ENCODE measurements at regions not wholly inside any gene's neighbourhood (a gene's known extent, or its start where the extent isn't known, plus 50 kb on each side); places are given as distances from the start of the nearest gene placed in this dataset.
A peak's percentile ranks its signal among the peaks of the same experiment; 100 is the strongest.

DNA sequence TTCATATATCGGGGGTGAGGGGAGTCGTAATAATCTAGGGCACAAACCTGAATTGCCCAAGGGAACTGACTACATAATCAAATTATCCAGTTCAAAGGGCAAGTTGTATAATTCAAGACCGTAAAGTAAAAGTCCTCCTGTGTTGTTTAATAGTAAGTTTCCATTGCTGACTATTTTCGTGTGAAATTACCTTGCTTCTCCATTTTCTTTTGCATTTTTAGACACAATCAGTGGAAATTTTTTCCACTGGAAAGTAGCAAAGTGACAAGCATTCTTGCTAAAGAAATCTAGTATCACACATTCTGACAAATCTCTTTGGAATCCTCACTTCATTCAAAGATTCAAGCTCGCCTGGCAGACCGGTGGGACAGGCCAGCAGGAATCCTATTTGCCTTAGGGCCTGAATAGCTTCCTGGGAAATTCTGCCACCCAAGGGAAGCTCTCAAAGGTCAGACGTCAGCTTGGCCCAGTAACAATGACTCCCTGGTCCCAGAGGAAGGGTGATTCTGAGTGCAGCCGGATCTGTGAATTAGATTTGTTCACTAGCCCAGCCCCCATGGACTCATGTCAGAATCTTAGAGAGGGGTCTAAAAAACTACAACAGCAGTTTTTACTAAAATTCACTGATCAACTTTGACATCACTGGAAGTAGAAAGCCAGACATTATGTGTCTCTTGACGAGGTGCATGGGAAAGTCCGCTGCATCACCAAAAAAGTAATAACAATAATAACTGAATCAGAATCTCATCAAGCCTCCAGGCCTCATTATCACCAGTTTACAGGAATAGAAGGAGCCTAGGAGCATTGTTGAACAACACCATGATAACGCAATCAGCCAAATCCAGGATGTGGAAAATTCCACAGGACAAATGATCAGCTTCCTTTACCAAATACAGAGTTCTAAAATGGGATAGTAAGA lies 161.0 kb downstream of the SKIDA1 start:
- TF ChIP-seq, protein P1, sequence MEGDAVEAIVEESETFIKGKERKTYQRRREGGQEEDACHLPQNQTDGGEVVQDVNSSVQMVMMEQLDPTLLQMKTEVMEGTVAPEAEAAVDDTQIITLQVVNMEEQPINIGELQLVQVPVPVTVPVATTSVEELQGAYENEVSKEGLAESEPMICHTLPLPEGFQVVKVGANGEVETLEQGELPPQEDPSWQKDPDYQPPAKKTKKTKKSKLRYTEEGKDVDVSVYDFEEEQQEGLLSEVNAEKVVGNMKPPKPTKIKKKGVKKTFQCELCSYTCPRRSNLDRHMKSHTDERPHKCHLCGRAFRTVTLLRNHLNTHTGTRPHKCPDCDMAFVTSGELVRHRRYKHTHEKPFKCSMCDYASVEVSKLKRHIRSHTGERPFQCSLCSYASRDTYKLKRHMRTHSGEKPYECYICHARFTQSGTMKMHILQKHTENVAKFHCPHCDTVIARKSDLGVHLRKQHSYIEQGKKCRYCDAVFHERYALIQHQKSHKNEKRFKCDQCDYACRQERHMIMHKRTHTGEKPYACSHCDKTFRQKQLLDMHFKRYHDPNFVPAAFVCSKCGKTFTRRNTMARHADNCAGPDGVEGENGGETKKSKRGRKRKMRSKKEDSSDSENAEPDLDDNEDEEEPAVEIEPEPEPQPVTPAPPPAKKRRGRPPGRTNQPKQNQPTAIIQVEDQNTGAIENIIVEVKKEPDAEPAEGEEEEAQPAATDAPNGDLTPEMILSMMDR (IDR thresholded peaks at IDR 0.05; ENCODE audit: extremely low read depth, low read depth, low read length): no peak
- no peaks in the 10 kb centered on the region for H3K36me3 ChIP-seq (ENCODE audit: insufficient read depth, low read length)
- H3K27ac ChIP-seq (ENCODE audit: low read depth, low read length): peak overlapping the region; percentile 71

DNA sequence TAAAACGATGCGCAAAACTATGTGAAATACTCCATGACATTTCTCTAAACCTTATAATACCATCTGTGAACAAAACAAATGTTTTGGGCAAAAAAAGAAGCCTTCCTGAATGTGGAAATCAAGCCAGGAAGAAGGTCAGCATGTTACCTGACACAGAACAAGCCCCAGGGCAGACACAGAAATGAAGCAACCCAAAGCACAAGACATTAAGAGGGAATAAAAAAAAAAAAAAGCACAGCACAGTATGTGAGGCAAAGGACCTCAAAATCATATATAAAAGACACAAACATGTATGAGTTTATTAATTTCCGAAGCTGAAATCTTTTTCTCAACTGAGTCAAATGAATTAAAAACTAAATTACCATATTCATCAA lies 161.8 kb downstream of the SKIDA1 start:
- Histone ChIP-seq H3K4me2 (ENCODE audit: insufficient read depth, low read length) (no peak overlapping the region), H3K4me1 (ENCODE audit: insufficient read depth, low read length) (peaks cover 24% of the 10 kb centered on the region), H3K79me2 (ENCODE audit: insufficient read depth, low read length) (no peaks in the 10 kb centered on the region), H3K27me3 (ENCODE audit: insufficient read depth, low read length) (no peaks in the 10 kb centered on the region), H3K27ac (ENCODE audit: low read depth, low read length) (peak overlapping the region; percentile 19), H3K36me3 (ENCODE audit: insufficient read depth, low read length) (no peaks in the 10 kb centered on the region), H4K20me1 (ENCODE audit: insufficient read depth, low read length) (no peaks in the 10 kb centered on the region), H2AFZ (ENCODE audit: low read length) (no peak overlapping the region), H3K9me3 (ENCODE audit: low read depth, low read length) (no peaks in the 10 kb centered on the region), H3K4me3 (ENCODE audit: insufficient read depth, low read length) (no peak overlapping the region)
- TF ChIP-seq, protein P1 (IDR thresholded peaks at IDR 0.05; ENCODE audit: extremely low read depth, low read depth, low read length): no peak
- no peak for DNase-seq (ENCODE audit: insufficient read length, low spot score, missing footprints)

More for the DNA sequence above, 161.0 kb downstream of the SKIDA1 start:
- Histone ChIP-seq H3K79me2 (ENCODE audit: insufficient read depth, low read length) (no peaks in the 10 kb centered on the region), H3K27me3 (ENCODE audit: insufficient read depth, low read length) (no peaks in the 10 kb centered on the region), H3K9me3 (ENCODE audit: low read depth, low read length) (no peaks in the 10 kb centered on the region), H4K20me1 (ENCODE audit: insufficient read depth, low read length) (no peaks in the 10 kb centered on the region), H2AFZ (ENCODE audit: low read length) (peak overlapping the region; percentile 7), H3K4me2 (ENCODE audit: insufficient read depth, low read length) (peak overlapping the region; percentile 4), H3K4me3 (ENCODE audit: insufficient read depth, low read length) (no peak overlapping the region), H3K4me1 (ENCODE audit: insufficient read depth, low read length) (peaks cover 24% of the 10 kb centered on the region)
- peak; percentile 69 for DNase-seq (ENCODE audit: insufficient read length, low spot score, missing footprints)

DNA sequence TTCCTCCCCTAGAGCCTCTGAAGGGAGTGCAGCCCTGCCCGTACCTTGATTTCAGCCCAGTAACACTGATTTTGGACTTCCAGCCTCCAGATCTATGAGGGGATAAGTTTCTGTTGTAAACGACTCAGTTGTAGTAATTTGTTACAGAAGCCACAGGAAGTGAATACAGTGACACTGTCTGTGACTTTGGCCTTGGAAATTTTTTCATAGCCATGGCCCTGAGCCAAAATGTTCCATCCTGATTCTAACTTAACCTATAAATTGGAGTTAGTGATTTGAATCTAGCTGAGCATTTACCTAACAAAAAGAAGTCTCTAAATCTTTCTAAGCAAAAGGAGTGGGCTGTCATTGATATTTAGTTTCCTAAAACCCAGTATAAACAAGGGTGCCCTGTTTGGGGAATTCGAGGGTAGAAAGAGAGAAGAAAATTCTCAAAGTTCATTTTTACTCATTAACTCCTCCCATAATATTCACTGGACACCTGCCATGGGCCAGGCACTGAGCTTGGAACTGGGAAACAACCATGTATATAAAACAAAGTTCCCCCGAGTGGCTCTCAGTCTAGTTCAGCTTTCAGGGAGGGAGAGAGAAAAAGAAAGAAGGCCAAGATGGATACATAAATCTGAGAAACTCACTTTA lies 162.3 kb downstream of the SKIDA1 start:
- Histone ChIP-seq H2AFZ (ENCODE audit: low read length) (no peak overlapping the region), H4K20me1 (ENCODE audit: insufficient read depth, low read length) (no peaks in the 10 kb centered on the region), H3K4me2 (ENCODE audit: insufficient read depth, low read length) (no peak overlapping the region), H3K4me3 (ENCODE audit: insufficient read depth, low read length) (no peak overlapping the region), H3K4me1 (ENCODE audit: insufficient read depth, low read length) (peaks cover 24% of the 10 kb centered on the region), H3K27ac (ENCODE audit: low read depth, low read length) (peak overlapping the region; percentile 19), H3K36me3 (ENCODE audit: insufficient read depth, low read length) (no peaks in the 10 kb centered on the region), H3K9me3 (ENCODE audit: low read depth, low read length) (no peaks in the 10 kb centered on the region), H3K79me2 (ENCODE audit: insufficient read depth, low read length) (no peaks in the 10 kb centered on the region), H3K27me3 (ENCODE audit: insufficient read depth, low read length) (no peaks in the 10 kb centered on the region)
- TF ChIP-seq, protein P1 (IDR thresholded peaks at IDR 0.05; ENCODE audit: extremely low read depth, low read depth, low read length): no peak
- no peak for DNase-seq (ENCODE audit: insufficient read length, low spot score, missing footprints)

DNA sequence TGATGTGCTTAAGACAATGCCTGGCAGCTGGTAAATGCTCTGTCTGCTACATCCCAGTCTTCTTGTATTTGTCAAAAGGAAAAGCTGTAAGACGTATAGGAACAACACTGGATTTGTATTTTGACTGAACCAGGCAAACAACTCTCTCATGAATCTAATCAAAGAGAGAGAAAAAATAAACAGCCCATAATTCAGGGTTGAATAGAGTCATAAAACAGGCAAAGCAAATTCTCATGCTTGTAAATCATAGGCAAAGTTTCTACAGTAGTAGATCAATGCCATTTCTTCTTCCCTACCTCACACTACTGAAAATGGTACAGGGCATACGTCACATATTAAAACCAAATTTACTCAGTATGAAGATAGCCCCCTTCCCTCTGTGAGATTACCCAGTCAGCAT lies 166.3 kb downstream of the SKIDA1 start:
- no peaks in the 10 kb centered on the region for H3K36me3 ChIP-seq (ENCODE audit: insufficient read depth, low read length)
- H3K9me3 ChIP-seq (ENCODE audit: low read depth, low read length): no peaks in the 10 kb centered on the region
- peaks cover 10% of the 10 kb centered on the region for H3K4me1 ChIP-seq (ENCODE audit: insufficient read depth, low read length)
- H3K79me2 ChIP-seq (ENCODE audit: insufficient read depth, low read length): no peaks in the 10 kb centered on the region
- TF ChIP-seq, protein P1 (IDR thresholded peaks at IDR 0.05; ENCODE audit: extremely low read depth, low read depth, low read length): no peak
- no peak overlapping the region for H3K4me2 ChIP-seq (ENCODE audit: insufficient read depth, low read length)
- no peak overlapping the region for H2AFZ ChIP-seq (ENCODE audit: low read length)
- H3K27me3 ChIP-seq (ENCODE audit: insufficient read depth, low read length): no peaks in the 10 kb centered on the region
- H3K4me3 ChIP-seq (ENCODE audit: insufficient read depth, low read length): no peak overlapping the region
- DNase-seq (ENCODE audit: insufficient read length, low spot score, missing footprints): no peak
- H3K27ac ChIP-seq (ENCODE audit: low read depth, low read length): no peak overlapping the region
- no peaks in the 10 kb centered on the region for H4K20me1 ChIP-seq (ENCODE audit: insufficient read depth, low read length)
